K562 (cell line): ENCODE measurements at regions not wholly inside any gene's neighbourhood (a gene's known extent, or its start where the extent isn't known, plus 50 kb on each side); places are given as distances from the start of the nearest gene placed in this dataset.

Experiments
- ATAC-seq: fragments of 200-7000 bp; cut with Tn5 transposase; 3 replicates; pipeline ENCODE4 v1.9.1; 2020; ENCODE audit warnings: moderate library complexity
- BruUV-seq: library from RNA; stranded (reverse); fragments of 400-500 nt; replicated peaks from 2 replicates; lab custom pipeline; 2021; lab: Mats Ljungman, UMichigan
- CTCF ChIA-PET: fragments of 300-600 bp; formaldehyde crosslinking; extraction: SDS; loops from one replicate; lab custom pipeline; 2021; ENCODE audit warnings: low intra/inter-chr PET ratio; lab: Yijun Ruan, JAX
- POLR2A ChIA-PET: fragments of 300-600, 350-650 bp; sonication (Branson Sonifier 250); formaldehyde crosslinking; extraction: SDS; loops from one replicate; lab custom pipeline; 2021; ENCODE audit warnings: antibody characterized with exemption, inconsistent platforms; lab: Yijun Ruan, JAX
- DNase-seq, 4 experiments: peaks; one replicate each; pipeline versions ENCODE4 v3.0.0 to v3.0.0-alpha.2; 2011 to 2018; ENCODE audit warnings: low spot score in 3 of 4, mixed read lengths in 3 of 4; ENCODE audit errors: extremely low read depth in 1 of 4
- FAIRE-seq: peaks from 2 replicates; lab custom pipeline; 2011; peaks lifted over from hg19 to GRCh38; lab: Jason Lieb, UNC
- H2AFZ ChIP-seq: 2 replicates; pipeline ENCODE4 v1.6.0; 2011; ENCODE audit warnings: low read depth, low read length, control low read depth, inconsistent platforms
- H3K27ac ChIP-seq: fragments of 200-600 bp; 3 replicates; pipeline ENCODE4 v1.8.0; 2011; ENCODE audit warnings: low read depth, mild to moderate bottlenecking, control low read depth, inconsistent platforms, low read length, moderate library complexity, mixed read lengths; ENCODE audit errors: extremely low read depth
- H3K27me3 ChIP-seq, 2 experiments: fragments of 300-600 bp in 1 of 2; 2 replicates in 1 of 2; 3 replicates in 1 of 2; pipeline versions ENCODE4 v1.6.0 to v1.8.0; 2011; ENCODE audit warnings: inconsistent platforms in 2 of 2, low read length in 2 of 2, mild to moderate bottlenecking in 1 of 2, mixed read lengths in 1 of 2, moderate library complexity in 1 of 2; ENCODE audit not compliant: control insufficient read depth in 2 of 2, insufficient read depth in 2 of 2
- H3K36me3 ChIP-seq: fragments of 300-600 bp; 3 replicates; pipeline ENCODE4 v1.8.0; 2011; ENCODE audit warnings: mild to moderate bottlenecking, low read length, inconsistent platforms; ENCODE audit not compliant: control insufficient read depth, insufficient read depth
- H3K4me1 ChIP-seq, 2 experiments: fragments of 200-600 bp in 1 of 2; replicated peaks in 1 of 2; 2 replicates in 1 of 2; 3 replicates in 1 of 2; pipeline versions ENCODE4 v1.5.1 to v1.8.0; 2011; ENCODE audit warnings: inconsistent platforms in 2 of 2, low read length in 2 of 2, mild to moderate bottlenecking in 1 of 2, mixed read lengths in 1 of 2, moderate library complexity in 1 of 2; ENCODE audit not compliant: control insufficient read depth in 2 of 2, insufficient read depth in 2 of 2
- H3K4me2 ChIP-seq: 2 replicates; pipeline ENCODE4 v1.6.1; 2011; ENCODE audit warnings: low read length, control low read depth, inconsistent platforms, mixed read lengths; ENCODE audit not compliant: insufficient read depth
- H3K4me3 ChIP-seq: fragments of 200-600 bp; sonication (generic), shearing (Covaris generic); 2 replicates; pipeline ENCODE4 v1.5.1; 2016; ENCODE audit warnings: control low read depth, inconsistent platforms
- H3K79me2 ChIP-seq: fragments of 200-600 bp; 3 replicates; pipeline ENCODE4 v1.8.0; 2011; ENCODE audit warnings: low read length, inconsistent platforms; ENCODE audit not compliant: control insufficient read depth, insufficient read depth
- H3K9ac ChIP-seq, 2 experiments: 2 replicates each; pipeline versions ENCODE4 v1.6.0 to v1.6.1; 2011; ENCODE audit warnings: low read depth in 2 of 2, low read length in 2 of 2, control low read depth in 1 of 2, inconsistent platforms in 1 of 2, mild to moderate bottlenecking in 1 of 2, mixed read lengths in 1 of 2; ENCODE audit not compliant: insufficient read depth in 1 of 2
- H3K9me1 ChIP-seq: one replicate; pipeline ENCODE4 v1.6.0; 2011; ENCODE audit warnings: inconsistent platforms, mild to moderate bottlenecking, low read length, moderate library complexity; ENCODE audit not compliant: control insufficient read depth, insufficient read depth
- H3K9me3 ChIP-seq: replicated peaks from 2 replicates; pipeline ENCODE4 v1.5.1; 2011; ENCODE audit warnings: low read depth, low read length, inconsistent platforms; ENCODE audit not compliant: control insufficient read depth, insufficient read depth
- H4K20me1 ChIP-seq: replicated peaks from 2 replicates; pipeline ENCODE4 v1.6.1; 2011; ENCODE audit warnings: low read length, inconsistent platforms, mixed read lengths; ENCODE audit not compliant: control insufficient read depth, insufficient read depth
- CREBBP ChIP-seq: IDR thresholded peaks from one replicate; pipeline ENCODE4 v1.6.1; 2012; ENCODE audit warnings: low read depth, mild to moderate bottlenecking, control low read depth, inconsistent platforms, low read length
- POLR2B ChIP-seq: fragments of 450-650 bp; IDR thresholded peaks from 2 replicates; pipeline ENCODE4 v1.6.1; 2018; ENCODE audit warnings: low read depth; ENCODE audit not compliant: partially characterized antibody
- THRAP3 ChIP-seq: fragments of 450-650 bp; IDR thresholded peaks from 2 replicates; pipeline ENCODE4 v1.6.1; 2016; ENCODE audit warnings: mild to moderate bottlenecking, inconsistent platforms, borderline replicate concordance
- ZNF282 ChIP-seq: sonication (generic); formaldehyde crosslinking; IDR thresholded peaks from 2 replicates; pipeline ENCODE4 v1.8.1; 2023; ENCODE audit warnings: missing genetic modification reagents
- ZNF347 ChIP-seq: fragments of 450-650 bp; formaldehyde crosslinking; IDR thresholded peaks from 2 replicates; pipeline ENCODE4 v1.4.0; 2020; ENCODE audit warnings: low read depth, mild to moderate bottlenecking, moderate library complexity
- WGBS: fragments of 100-300 bp; shearing (Covaris generic); methylation state at CpG from one replicate; pipeline ENCODE4 v1.1.6; 2016; ENCODE audit warnings: low coverage, mixed read lengths; ENCODE audit not compliant: insufficient coverage; ENCODE audit errors: missing lambda C conversion rate; 5-methylcytosine and 5-hydroxymethylcytosine counted together
- in situ Hi-C: fragments of 300-500 bp; cut with MboI; formaldehyde crosslinking; loops from 4 replicates; pipeline ENCODE4 v1.15.0; 2018; ENCODE audit warnings: inconsistent platforms, mixed read lengths
- intact Hi-C: fragments of 100-400 bp; cut with micrococcal nuclease; formaldehyde crosslinking; loops from 2 replicates; pipeline ENCODE4 v1.14.2; 2022
- TF ChIP-seq, protein P1 (sequence below): IDR thresholded peaks from 2 replicates; pipeline ENCODE4 v1.6.1; 2011; ENCODE audit warnings: borderline replicate concordance, low read depth, mild to moderate bottlenecking, moderate library complexity, low read length; ENCODE audit not compliant: insufficient read depth, poor library complexity, severe bottlenecking

GRCh38 chr5:92514896-92515295 is 1066.1 kb downstream of the NR2F1-AS1 start:
- H3K9me3 ChIP-seq: no peaks in the 10 kb centered on the region
- intact Hi-C loops: no loop called here
- H2AFZ ChIP-seq: no peak overlapping the region
- ChIA-PET POLR2A (interaction anchor here (0.7 kb wide), 1 partner anchor 851 kb away, joined by 3 read pairs; no protein-coding TSS in a partner anchor), CTCF (no interaction called here)
- H3K9ac ChIP-seq: no peak overlapping the region
- no peaks in the 10 kb centered on the region for H3K79me2 ChIP-seq
- FAIRE-seq (no peak), ATAC-seq (no peak), DNase-seq (no peak)
- H3K4me3 ChIP-seq: no peak overlapping the region
- H3K27me3 ChIP-seq: no peaks in the 10 kb centered on the region
- in situ Hi-C loops: no loop called here
- H3K4me2 ChIP-seq: no peak overlapping the region
- H3K9me1 ChIP-seq: no peaks in the 10 kb centered on the region
- TF ChIP-seq THRAP3 (no peak), ZNF347 (CRISPR knock-in tag) (no peak), POLR2B (no peak), ZNF282 (CRISPR knock-in tag) (no peak)
- TF ChIP-seq, protein P1, sequence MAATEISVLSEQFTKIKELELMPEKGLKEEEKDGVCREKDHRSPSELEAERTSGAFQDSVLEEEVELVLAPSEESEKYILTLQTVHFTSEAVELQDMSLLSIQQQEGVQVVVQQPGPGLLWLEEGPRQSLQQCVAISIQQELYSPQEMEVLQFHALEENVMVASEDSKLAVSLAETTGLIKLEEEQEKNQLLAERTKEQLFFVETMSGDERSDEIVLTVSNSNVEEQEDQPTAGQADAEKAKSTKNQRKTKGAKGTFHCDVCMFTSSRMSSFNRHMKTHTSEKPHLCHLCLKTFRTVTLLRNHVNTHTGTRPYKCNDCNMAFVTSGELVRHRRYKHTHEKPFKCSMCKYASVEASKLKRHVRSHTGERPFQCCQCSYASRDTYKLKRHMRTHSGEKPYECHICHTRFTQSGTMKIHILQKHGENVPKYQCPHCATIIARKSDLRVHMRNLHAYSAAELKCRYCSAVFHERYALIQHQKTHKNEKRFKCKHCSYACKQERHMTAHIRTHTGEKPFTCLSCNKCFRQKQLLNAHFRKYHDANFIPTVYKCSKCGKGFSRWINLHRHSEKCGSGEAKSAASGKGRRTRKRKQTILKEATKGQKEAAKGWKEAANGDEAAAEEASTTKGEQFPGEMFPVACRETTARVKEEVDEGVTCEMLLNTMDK: no peak
- no peaks in the 10 kb centered on the region for H3K36me3 ChIP-seq
- no peaks in the 10 kb centered on the region for H4K20me1 ChIP-seq
- H3K4me1 ChIP-seq: no peaks in the 10 kb centered on the region
- no peak overlapping the region for H3K27ac ChIP-seq
- no TSS peak for BruUV-seq

- no peaks in the 10 kb centered on the region for H3K9me3 ChIP-seq
- BruUV-seq: no TSS peak
- H3K36me3 ChIP-seq: no peaks in the 10 kb centered on the region
- H3K27ac ChIP-seq: no peak overlapping the region
- no peak overlapping the region for H3K9ac ChIP-seq
- H3K4me3 ChIP-seq: no peak overlapping the region
- 0% methylated on average over 1 of the region's 1 CpG for WGBS
- no peak for TF ChIP-seq CREBBP
- H3K9me1 ChIP-seq: no peaks in the 10 kb centered on the region
- ATAC-seq: no peak
- ChIA-PET CTCF (no interaction called here), POLR2A (no interaction called here)
- no peaks in the 10 kb centered on the region for H4K20me1 ChIP-seq
- intact Hi-C loops: no loop called here
- no peaks in the 10 kb centered on the region for H3K4me1 ChIP-seq
- no peak for DNase-seq
- H2AFZ ChIP-seq: no peak overlapping the region
- no peak overlapping the region for H3K4me2 ChIP-seq
- in situ Hi-C loops: no loop called here
- H3K79me2 ChIP-seq: no peaks in the 10 kb centered on the region
- FAIRE-seq: no peak
- no peaks in the 10 kb centered on the region for H3K27me3 ChIP-seq
These were observed 1068.0 kb downstream of the NR2F1-AS1 start for GRCh38 chr5:92513067-92513466.
